HEK293 (cell line): ENCODE measurements at regions not wholly inside any gene's neighbourhood (a gene's known extent, or its start where the extent isn't known, plus 50 kb on each side); places are given as distances from the start of the nearest gene placed in this dataset.

Experiments
- MEIS1 ChIP-seq: sonication (generic); formaldehyde crosslinking; IDR thresholded peaks from 2 replicates; pipeline ENCODE4 v1.8.1; 2022; ENCODE audit warnings: missing genetic modification reagents, mild to moderate bottlenecking, borderline replicate concordance
- REST ChIP-seq: fragments of 450-650 bp; formaldehyde crosslinking; IDR thresholded peaks from 2 replicates; pipeline ENCODE4 v1.5.1; 2016; ENCODE audit warnings: missing biosample characterization, missing genetic modification characterization
- TCF7L2 ChIP-seq: IDR thresholded peaks from 2 replicates; pipeline ENCODE4 v1.6.1; 2011; ENCODE audit warnings: low read depth, mild to moderate bottlenecking, inconsistent platforms, low read length, moderate library complexity, borderline replicate concordance
- ZNF19 ChIP-seq: fragments of 450-650 bp; formaldehyde crosslinking; IDR thresholded peaks from 2 replicates; pipeline ENCODE4; 2016; ENCODE audit warnings: missing biosample characterization, missing genetic modification characterization, low read depth
- ZNF768 ChIP-seq: fragments of 450-650 bp; formaldehyde crosslinking; IDR thresholded peaks from 2 replicates; pipeline ENCODE4 v1.5.1; 2018; ENCODE audit warnings: missing biosample characterization, mild to moderate bottlenecking, missing genetic modification characterization
- TF ChIP-seq, protein P1 (sequence below): fragments of 450-650 bp; formaldehyde crosslinking; IDR thresholded peaks from 2 replicates; pipeline ENCODE4 v1.5.1; 2016; ENCODE audit warnings: missing biosample characterization, missing genetic modification characterization
- TF ChIP-seq, protein P2 (sequence below): fragments of 450-650 bp; formaldehyde crosslinking; conservative IDR thresholded peaks from 2 replicates; pipeline ENCODE4 v1.5.1; 2016; ENCODE audit warnings: low read depth, missing biosample characterization, missing genetic modification characterization
- TF ChIP-seq, protein P3 (sequence below): fragments of 450-650 bp; formaldehyde crosslinking; IDR thresholded peaks from 2 replicates; pipeline ENCODE4 v1.5.1; 2017; ENCODE audit warnings: missing biosample characterization, missing genetic modification characterization

GRCh38 chr4:30945586-30945985, 225.4 kb downstream of the PCDH7 start:
- TF ChIP-seq MEIS1 (CRISPR knock-in tag) (no peak), ZNF19 (tag by site-specific recombination) (no peak), TCF7L2 (no peak; the same call in 1 of the 2 replicates), ZNF768 (tag by site-specific recombination) (no peak), REST (no peak)
- TF ChIP-seq, protein P1, sequence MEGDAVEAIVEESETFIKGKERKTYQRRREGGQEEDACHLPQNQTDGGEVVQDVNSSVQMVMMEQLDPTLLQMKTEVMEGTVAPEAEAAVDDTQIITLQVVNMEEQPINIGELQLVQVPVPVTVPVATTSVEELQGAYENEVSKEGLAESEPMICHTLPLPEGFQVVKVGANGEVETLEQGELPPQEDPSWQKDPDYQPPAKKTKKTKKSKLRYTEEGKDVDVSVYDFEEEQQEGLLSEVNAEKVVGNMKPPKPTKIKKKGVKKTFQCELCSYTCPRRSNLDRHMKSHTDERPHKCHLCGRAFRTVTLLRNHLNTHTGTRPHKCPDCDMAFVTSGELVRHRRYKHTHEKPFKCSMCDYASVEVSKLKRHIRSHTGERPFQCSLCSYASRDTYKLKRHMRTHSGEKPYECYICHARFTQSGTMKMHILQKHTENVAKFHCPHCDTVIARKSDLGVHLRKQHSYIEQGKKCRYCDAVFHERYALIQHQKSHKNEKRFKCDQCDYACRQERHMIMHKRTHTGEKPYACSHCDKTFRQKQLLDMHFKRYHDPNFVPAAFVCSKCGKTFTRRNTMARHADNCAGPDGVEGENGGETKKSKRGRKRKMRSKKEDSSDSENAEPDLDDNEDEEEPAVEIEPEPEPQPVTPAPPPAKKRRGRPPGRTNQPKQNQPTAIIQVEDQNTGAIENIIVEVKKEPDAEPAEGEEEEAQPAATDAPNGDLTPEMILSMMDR, result no peak
- TF ChIP-seq, protein P2, sequence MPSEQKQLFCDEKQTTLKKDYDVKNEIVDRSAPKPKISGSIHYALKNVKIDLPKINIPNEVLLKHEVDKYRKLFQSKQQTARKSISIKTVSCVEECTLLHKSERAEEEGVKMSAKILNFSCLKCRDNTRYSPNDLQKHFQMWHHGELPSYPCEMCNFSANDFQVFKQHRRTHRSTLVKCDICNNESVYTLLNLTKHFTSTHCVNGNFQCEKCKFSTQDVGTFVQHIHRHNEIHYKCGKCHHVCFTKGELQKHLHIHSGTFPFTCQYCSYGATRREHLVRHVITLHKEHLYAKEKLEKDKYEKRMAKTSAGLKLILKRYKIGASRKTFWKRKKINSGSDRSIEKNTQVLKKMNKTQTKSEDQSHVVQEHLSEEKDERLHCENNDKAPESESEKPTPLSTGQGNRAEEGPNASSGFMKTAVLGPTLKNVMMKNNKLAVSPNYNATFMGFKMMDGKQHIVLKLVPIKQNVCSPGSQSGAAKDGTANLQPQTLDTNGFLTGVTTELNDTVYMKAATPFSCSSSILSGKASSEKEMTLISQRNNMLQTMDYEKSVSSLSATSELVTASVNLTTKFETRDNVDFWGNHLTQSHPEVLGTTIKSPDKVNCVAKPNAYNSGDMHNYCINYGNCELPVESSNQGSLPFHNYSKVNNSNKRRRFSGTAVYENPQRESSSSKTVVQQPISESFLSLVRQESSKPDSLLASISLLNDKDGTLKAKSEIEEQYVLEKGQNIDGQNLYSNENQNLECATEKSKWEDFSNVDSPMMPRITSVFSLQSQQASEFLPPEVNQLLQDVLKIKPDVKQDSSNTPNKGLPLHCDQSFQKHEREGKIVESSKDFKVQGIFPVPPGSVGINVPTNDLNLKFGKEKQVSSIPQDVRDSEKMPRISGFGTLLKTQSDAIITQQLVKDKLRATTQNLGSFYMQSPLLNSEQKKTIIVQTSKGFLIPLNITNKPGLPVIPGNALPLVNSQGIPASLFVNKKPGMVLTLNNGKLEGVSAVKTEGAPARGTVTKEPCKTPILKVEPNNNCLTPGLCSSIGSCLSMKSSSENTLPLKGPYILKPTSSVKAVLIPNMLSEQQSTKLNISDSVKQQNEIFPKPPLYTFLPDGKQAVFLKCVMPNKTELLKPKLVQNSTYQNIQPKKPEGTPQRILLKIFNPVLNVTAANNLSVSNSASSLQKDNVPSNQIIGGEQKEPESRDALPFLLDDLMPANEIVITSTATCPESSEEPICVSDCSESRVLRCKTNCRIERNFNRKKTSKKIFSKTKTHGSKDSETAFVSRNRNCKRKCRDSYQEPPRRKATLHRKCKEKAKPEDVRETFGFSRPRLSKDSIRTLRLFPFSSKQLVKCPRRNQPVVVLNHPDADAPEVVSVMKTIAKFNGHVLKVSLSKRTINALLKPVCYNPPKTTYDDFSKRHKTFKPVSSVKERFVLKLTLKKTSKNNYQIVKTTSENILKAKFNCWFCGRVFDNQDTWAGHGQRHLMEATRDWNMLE (tag by site-specific recombination), result no peak
- TF ChIP-seq, protein P3, sequence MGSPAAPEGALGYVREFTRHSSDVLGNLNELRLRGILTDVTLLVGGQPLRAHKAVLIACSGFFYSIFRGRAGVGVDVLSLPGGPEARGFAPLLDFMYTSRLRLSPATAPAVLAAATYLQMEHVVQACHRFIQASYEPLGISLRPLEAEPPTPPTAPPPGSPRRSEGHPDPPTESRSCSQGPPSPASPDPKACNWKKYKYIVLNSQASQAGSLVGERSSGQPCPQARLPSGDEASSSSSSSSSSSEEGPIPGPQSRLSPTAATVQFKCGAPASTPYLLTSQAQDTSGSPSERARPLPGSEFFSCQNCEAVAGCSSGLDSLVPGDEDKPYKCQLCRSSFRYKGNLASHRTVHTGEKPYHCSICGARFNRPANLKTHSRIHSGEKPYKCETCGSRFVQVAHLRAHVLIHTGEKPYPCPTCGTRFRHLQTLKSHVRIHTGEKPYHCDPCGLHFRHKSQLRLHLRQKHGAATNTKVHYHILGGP (tag by site-specific recombination), result no peak
